Right lobe of liver (tissue), 6 donors: ENCODE measurements at regions not wholly inside any gene's neighbourhood (a gene's known extent, or its start where the extent isn't known, plus 50 kb on each side); places are given as distances from the start of the nearest gene placed in this dataset.

Experiments
- ATAC-seq, 4 donors: fragments of 200-7000 bp; cut with Tn5 transposase; one replicate each; pipeline ENCODE4 v1.9.1; 2020; ENCODE audit warnings: mild to moderate bottlenecking in 4 of 4, moderate library complexity in 4 of 4
- DNase-seq, 3 donors: peaks; one replicate each; pipeline ENCODE4 v3.0.0-alpha.2; 2020
- H3K27ac ChIP-seq, 3 donors: fragments of 200-600 bp; one replicate each; pipeline ENCODE4 v1.8.0; 2022
- H3K27me3 ChIP-seq, 2 donors: fragments of 200-600 bp; one replicate each; pipeline ENCODE4 v1.8.0; 2022
- H3K36me3 ChIP-seq, 4 donors: fragments of 200-600 bp; sonication (generic) in 1 of 4; one replicate each; pipeline versions ENCODE4 v1.5.1 to v1.8.0; 2017 to 2022; ENCODE audit warnings: control low read depth in 1 of 4
- H3K4me1 ChIP-seq, 4 donors: fragments of 200-600 bp; sonication (generic) in 1 of 4; one replicate each; pipeline versions ENCODE4 v1.5.1 to v1.8.0; 2017 to 2022; ENCODE audit warnings: control low read depth in 1 of 4
- H3K4me3 ChIP-seq, 3 donors: fragments of 200-600 bp; one replicate each; pipeline ENCODE4 v1.8.0; 2022
- H3K9me3 ChIP-seq, 4 donors: fragments of 200-600 bp; sonication (generic) in 1 of 4; one replicate each; pipeline versions ENCODE4 v1.5.1 to v1.8.0; 2017 to 2022; ENCODE audit warnings: control low read depth in 1 of 4
- CTCF ChIP-seq, 4 donors: fragments of 200-600 bp in 3 of 4; fragments of 450-650 bp in 1 of 4; IDR thresholded peaks; one replicate each; pipeline versions ENCODE4 v1.5.1 to v1.8.0; 2016 to 2022; ENCODE audit warnings: antibody characterized with exemption in 4 of 4, mild to moderate bottlenecking in 2 of 4
- POLR2A ChIP-seq: fragments of 450-650 bp; IDR thresholded peaks from one replicate; pipeline ENCODE4 v1.6.1; 2017; ENCODE audit warnings: antibody characterized with exemption, mild to moderate bottlenecking
- WGBS: methylation state at CpG from one replicate; pipeline ENCODE4 v1.1.6; 2018; ENCODE audit warnings: low coverage, low lambda C conversion rate; ENCODE audit not compliant: insufficient coverage; ENCODE audit errors: missing lambda C conversion rate; 5-methylcytosine and 5-hydroxymethylcytosine counted together
- intact Hi-C, 2 donors: fragments of 100-400 bp; cut with DNase I; formaldehyde crosslinking; loops; one replicate each; pipeline versions ENCODE4 v1.11.2 to v1.14.1; 2022
- donor health status: DM: no; HTN: yes; CAD: no.
- donor health status: DM: no; HTN: no; CAD: no.
- donor health status: DM: no; HTN: no; CAD: no.
- donor health status: DM: no; HTN: yes; CAD: no.
- donor health status: DM: no; HTN: yes; CAD: no.

- no peak overlapping the region for H3K27ac ChIP-seq
- H3K4me1 ChIP-seq, result no peaks in the 10 kb centered on the region
- 64% methylated on average over 4 of the region's 13 CpGs for WGBS
- no peaks in the 10 kb centered on the region for H3K27me3 ChIP-seq
- DNase-seq, result no peak
- no peak for TF ChIP-seq POLR2A
- no peak for TF ChIP-seq CTCF (IDR thresholded peaks at IDR 0.05)
- H3K9me3 ChIP-seq, result no peaks in the 10 kb centered on the region
- intact Hi-C loops, result no loop called here
- no peak for ATAC-seq
- no peaks in the 10 kb centered on the region for H3K36me3 ChIP-seq
- H3K4me3 ChIP-seq, result no peak overlapping the region
Measured at GRCh38 chr6:168870982-168871381, 382.7 kb downstream of the THBS2 start.

DNA sequence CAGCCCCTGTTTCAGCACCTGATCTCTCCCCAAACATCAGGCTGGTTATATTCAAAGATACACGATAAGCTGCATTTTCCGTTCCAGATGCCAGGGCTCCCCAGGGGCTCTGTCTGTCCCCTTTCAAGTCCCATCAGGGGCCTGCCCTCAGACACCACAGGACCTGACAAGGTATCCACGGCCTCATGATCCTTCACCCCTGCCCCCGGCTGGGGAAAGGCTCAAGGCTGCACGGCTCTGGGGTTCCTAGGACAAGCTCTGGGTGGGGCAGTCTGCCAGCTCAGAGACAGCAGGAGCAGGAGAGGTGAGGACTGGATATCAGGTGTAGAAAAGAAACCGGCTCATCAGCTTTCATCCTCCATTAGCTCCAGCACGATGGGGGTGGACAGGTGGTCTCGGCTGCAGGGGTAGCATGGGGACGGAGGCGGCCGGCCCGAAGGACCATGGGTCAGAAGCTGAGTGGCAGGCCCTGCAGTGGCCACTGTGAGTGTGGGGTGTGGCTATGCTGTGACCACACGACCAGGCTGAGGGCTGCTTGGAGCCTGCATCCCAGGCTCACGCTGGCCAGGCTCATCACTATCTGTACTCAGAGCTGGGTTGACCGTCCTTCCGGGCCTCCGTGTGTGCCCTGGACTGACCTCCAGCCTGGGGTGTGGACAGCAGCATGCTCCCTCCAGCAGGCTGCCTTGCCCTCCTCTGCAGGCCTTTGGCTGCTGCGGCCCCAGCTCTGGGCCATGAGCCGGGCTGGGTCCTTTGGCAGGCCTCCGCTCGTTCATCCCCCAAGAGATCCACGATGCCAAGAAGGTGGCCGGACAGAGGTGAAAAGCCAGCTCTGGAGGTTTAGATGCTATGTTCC, 386.2 kb downstream of the THBS2 start:
- no peaks in the 10 kb centered on the region for H3K36me3 ChIP-seq
- peak in 1 of 4 donors; percentile 41 for ATAC-seq
- no peaks in the 10 kb centered on the region for H3K27me3 ChIP-seq
- no peak overlapping the region for H3K4me3 ChIP-seq
- intact Hi-C loops, result no loop called here
- no peak overlapping the region for H3K27ac ChIP-seq
- TF ChIP-seq CTCF (IDR thresholded peaks at IDR 0.05) (no peak), POLR2A (no peak)
- no peak for DNase-seq
- H3K9me3 ChIP-seq, result no peaks in the 10 kb centered on the region
- WGBS, result 83% methylated on average over 6 of the region's 23 CpGs
- H3K4me1 ChIP-seq, result no peaks in the 10 kb centered on the region

DNA sequence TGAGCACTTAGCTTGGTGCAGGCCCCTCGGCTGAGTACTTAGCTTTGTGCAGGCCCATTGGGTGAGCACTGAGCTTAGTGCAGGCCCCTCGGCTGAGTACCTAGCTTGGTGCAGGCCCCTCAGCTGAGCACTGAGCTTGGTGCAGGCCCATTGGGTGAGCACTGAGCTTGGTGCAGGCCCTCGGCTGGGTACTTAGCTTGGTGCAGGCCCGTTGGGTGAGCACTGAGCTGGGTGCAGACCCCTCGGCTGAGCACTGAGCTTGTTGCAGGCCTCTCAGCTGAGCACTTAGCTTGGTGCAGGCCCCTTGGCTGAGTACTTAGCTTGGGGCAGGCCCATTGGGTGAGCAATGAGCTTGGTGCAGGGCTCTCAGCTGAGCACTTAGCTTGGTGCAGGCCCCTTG, 387.1 kb downstream of the THBS2 start:
- WGBS, result 73% methylated on average over 2 of the region's 5 CpGs
- intact Hi-C loops, result no loop called here
- no peaks in the 10 kb centered on the region for H3K27me3 ChIP-seq
- H3K9me3 ChIP-seq, result no peaks in the 10 kb centered on the region
- H3K4me3 ChIP-seq, result no peak overlapping the region
- ATAC-seq, result peak in 1 of 4 donors; percentile 57
- no peaks in the 10 kb centered on the region for H3K4me1 ChIP-seq
- DNase-seq, result no peak
- H3K36me3 ChIP-seq, result no peaks in the 10 kb centered on the region
- no peak overlapping the region for H3K27ac ChIP-seq
- TF ChIP-seq POLR2A (no peak), CTCF (IDR thresholded peaks at IDR 0.05) (no peak)

- intact Hi-C loops, result no loop called here
- Histone ChIP-seq H3K27ac (no peak overlapping the region), H3K9me3 (no peaks in the 10 kb centered on the region), H3K4me3 (no peak overlapping the region), H3K4me1 (no peaks in the 10 kb centered on the region), H3K36me3 (no peaks in the 10 kb centered on the region), H3K27me3 (no peaks in the 10 kb centered on the region)
- DNase-seq, result no peak
- TF ChIP-seq CTCF (IDR thresholded peaks at IDR 0.05) (no peak), POLR2A (no peak)
- ATAC-seq, result no peak
- 57% methylated on average over 4 of the region's 4 CpGs for whole genome bisulfite sequencing
Measured at GRCh38 chr6:168865522-168865921, 388.1 kb downstream of the THBS2 start.
